Fibroblast of the conjunctiva (primary cell): ENCODE measurements at regions not wholly inside any gene's neighbourhood (a gene's known extent, or its start where the extent isn't known, plus 50 kb on each side); places are given as distances from the start of the nearest gene placed in this dataset.
"Not testable (repeated sequence)": the region's sequence is repeated elsewhere in the genome, so short reads cannot be mapped to it uniquely, and the experiment has no call there.

Source experiments
- DNase-seq: peaks from one replicate; pipeline ENCODE4 v3.0.0-alpha.2; 2010; ENCODE audit warnings: low read depth

DNA sequence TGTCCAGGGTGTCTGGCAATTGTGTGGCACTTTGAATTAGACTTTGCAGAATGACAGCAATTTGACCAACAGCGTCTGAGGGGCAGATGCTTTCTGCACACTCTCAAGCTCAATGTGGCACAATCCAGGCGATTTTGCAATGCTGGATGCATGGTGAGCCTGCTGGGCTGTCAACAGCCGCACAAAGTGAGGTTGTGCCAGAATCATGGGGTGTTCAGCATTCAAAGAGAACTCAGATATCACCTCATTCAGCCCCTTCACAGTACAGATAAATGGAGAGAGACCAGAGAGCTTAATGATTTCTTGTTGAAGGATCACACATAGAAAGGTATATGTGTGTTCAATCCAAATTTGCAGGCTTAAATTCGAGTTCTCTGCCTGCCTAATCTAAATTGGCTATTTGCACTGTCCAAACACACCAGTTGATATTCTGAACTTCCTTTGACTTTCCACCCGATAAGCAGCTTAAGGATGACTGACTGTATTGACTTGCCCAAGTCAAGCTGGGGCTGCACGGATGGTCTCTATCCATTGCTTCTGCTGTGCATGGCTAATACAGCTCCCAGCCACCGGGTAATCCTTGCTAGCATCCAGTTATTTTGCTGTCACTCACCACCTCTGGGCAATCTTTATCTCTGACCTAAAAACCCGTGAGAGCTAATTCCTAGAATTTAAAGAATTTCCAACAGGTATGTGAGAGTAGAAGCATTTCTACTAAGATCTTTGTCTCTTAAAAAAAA lies 157.9 kb upstream of the TAS2R1 start:
- no peak for DNase-seq

DNA sequence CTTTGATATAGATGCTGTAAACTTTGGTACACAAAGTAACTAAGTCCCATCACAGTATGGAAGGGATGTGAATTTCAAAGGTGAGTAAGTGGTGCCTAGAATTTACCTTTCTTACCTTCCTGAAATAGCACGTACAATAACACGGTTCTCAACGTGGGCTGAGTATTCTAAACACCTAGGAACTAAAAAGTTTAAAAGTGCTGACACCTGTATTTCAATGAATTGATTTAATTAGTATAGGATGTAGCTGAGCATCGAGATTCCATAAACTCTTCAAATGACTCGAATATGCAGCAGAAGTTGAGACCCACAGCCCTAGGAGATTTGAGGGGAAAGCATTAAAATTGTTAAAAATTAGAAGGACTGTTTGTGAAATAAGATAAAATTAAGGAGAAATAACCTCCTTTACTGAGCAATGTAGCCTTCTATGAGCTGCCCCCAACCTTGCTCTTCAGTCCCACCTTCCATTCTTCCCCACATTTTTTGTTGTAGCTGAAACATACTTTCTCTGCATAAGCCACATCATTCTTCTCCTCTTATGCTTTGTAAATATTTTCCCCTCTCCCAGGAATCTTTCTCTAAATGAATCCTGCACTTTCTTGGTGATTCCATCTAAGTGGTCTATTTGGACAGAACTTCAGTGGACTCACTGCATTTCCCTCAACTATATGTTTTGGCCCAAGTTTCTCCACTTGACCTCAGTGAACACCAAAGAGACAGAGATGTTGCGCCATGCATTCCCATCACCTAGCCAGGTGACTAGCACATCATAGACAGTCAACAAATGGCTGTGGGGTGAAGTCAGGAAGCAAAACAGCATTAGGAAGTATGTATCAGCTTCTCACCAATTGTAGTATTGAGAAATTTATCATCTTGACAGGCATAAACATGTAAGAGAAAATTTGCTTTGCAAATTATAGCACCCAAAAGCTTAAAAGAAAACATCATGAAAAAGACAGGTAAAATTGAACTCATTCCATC lies 156.5 kb upstream of the TAS2R1 start:
- DNase-seq = no peak

DNA sequence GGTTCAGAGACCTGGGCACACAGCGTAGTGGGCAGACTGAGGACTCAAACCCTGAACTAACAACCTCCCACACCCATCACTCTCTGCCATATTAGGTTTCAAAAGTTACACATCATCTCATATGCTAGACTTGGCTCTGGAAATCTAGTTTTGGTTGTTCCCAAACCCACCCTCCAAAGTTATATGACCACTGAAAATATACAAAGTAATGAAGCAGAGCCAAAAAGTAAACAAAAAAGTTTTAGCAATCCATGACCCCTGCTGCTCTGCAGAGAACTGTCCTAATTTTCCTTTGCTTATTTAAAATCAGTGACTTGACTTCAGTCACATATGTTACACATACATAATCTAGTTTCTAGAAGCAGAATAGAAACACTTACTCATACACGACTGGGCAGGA lies 155.6 kb upstream of the TAS2R1 start:
- DNase-seq = no peak

DNA sequence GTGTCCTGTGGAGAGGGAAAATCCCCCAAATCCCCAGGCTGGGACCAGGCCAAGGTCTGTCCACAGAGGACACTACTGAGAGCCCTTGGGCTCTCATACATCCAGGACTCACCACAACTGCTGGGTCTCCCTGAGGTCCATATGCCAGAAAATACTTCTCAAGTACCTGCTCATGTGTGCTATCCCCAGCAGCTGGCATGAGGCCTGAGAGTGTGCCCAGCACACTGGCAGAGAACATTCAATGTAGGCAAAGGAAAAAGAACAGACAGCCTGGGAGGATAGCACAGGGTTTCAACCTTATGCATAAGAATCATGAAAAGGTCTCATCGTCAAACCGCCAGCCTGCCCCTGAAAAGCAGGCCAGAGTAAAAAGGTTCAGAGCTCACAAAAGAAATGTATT lies 154.1 kb upstream of the TAS2R1 start:
- DNase-seq = no peak

DNA sequence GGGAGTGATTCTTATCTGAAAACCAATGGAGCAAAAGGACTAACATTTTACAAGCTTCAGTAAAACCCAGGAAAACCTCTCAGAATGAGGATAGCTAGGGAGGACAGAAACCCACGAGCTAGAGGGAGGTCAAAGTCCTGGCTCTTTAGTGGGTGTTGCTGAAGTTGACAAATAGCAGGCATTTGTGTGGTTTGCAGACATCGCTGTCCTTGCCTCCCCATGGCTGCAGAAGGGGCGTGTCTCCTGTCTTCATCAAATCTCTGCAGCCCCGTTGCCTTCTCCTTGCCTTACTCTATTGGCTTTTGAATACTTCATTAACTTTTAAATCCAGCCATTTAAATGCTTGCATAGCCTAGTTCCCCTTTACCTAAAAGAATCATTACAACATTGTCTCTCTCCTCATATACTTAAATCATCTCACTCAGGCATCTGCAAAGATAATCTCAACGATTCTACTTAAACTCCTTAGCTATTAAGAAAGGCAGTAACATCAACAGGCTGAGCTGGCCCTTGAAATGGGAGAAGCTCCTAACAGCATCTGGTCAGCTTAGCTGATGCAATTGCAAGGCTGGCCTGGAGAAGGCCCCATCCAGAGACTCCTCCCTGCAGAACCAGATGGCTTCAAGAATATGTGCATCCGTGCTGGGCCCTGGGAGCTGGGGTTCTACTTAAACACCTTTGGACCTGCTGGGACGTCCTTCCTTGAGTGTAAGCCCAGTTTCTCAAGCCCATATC lies 152.8 kb upstream of the TAS2R1 start:
- peak; percentile 48 for DNase-seq

DNA sequence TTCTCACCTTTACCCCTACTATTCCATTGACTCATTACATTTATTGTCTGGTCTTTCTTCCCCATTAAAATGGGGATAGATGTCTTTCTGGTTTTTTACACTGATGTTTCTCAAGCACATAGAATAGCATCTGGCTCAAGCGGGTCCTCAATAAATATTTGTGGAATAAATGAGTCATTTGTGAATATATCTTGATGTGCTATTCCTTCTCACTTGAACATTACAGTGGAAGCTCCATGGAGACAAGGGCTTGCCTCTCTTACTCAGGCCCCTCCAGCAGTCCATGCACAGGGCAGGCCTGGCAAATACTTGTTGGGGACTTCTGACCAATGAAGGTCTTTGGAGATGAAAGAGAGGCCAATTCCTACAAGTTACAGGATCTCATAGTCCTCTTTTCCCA lies 151.7 kb upstream of the TAS2R1 start:
- DNase-seq = no peak

DNA sequence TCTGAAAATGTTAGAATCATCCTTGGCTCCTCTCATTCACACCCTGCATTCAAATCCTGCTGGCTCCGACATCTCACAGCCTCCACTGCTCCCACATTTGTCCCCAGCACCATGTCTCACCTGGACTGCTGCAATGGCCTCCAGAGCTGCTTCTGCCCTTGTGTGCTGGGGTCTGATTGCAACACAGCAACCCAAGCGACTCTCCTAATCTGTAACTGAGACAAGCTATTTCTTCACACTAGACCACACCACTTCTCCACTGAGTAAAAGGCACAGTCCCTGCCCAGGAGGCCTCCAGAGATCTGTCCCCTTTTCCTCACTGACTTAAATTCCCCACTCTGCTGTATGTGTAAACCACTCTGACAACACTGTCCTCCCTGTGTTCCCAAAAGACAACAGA lies 151.1 kb upstream of the TAS2R1 start:
- no peak for DNase-seq

DNA sequence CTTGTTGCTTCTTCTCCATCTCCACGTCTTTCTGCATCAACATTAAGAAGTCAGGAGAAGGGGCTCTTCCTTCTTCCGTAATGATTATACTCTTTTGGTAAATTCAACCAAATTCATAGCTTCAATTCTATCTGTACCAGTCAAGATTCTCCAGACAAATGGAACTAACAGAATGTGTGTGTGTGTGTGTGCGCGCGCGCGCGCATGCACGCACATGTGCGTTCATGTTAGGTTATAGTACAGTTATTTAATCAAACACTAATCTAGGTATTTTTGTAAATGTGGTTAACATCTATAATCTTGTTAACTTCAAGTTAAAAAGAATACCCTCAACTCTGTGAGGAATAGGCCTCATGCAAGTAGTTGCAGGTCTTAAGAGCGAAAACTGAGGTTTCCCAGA lies 150.3 kb upstream of the TAS2R1 start:
- no peak for DNase-seq

DNA sequence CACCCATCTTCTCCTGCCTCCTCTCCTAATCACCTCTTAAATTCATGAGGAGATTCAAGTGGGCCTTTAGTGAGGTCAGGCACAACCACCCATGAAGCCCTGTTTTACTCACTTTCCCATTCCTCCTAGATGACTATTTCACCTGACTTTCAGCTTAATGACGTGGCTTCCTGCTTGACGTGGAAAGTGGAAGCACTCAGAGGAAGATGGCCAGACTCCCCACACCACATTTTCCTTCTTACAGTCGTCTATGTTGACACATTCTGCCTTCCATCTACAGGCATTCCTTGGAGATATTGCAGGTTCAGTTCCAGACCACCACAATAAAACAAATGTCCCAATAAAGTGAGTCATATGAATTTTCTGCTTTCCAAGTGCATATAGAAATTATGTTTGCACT lies 146.4 kb upstream of the TAS2R1 start:
- DNase-seq = no peak

DNA sequence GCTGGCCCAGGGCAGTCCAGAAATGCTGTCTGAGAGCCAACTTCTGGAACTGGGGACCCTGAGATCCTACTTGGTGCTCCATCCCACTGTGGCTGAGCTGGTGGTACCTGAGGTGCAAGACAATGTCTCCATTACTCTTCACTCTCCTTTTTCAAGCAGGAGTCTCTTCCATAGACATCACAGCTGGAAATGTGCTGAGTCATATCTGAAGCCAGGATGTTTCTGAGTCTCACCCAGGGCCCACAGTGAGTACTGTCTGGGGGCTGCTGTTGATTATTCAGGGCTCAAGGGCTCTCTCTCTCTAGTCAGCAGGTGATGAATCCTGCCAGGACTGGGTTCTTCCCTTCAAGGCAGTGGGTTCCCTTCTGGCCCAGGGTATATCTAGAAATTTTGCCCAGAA lies 145.2 kb upstream of the TAS2R1 start:
- DNase-seq = no peak

DNA sequence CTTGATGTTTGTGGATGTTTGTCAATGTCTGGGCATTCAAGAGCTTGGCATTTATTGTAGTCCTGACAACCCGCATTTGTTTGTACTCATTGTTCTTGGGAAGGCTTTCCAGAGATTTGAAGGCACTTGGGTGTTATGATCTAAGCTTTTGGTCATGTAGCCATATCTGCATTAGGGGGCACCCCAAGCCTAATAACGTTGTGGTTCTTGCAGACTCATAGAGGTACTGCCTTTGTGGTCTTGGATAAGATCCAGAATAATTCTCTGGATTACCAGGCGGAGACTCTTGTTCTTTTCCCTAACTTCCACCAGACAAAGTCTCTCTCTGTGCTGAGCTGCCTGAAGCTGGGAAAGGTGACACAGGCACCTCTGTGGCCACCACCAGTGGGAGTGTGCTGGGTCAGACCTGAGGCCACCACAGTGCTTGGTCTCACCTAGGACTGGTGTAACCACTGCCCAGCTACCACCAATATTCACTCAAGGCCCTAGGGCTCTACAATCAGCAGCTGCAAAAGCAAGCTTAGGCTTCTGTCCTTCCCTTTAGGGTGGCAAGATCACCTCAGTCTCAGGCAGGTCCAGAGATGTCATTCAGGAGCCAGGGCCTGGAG lies 144.4 kb upstream of the TAS2R1 start:
- DNase-seq = peak; percentile 39

DNA sequence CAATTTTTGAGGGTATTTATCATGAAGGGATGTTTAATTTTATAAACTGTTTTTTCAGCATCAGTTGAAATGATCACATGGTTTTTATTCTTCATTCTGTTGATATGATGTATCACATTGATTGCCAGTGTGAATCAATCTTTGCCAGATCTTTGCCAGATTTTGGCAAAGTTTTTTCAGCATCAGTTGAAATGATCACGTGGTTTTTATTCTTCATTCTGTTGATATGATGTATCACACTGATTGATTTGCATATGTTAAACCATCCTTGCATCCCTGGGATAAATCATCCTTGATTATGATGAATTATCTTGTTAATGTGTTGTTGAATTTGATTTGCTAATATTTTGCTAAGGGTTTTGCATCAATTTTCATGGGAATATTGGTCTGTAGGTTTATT lies 140.9 kb upstream of the TAS2R1 start:
- no peak for DNase-seq

DNA sequence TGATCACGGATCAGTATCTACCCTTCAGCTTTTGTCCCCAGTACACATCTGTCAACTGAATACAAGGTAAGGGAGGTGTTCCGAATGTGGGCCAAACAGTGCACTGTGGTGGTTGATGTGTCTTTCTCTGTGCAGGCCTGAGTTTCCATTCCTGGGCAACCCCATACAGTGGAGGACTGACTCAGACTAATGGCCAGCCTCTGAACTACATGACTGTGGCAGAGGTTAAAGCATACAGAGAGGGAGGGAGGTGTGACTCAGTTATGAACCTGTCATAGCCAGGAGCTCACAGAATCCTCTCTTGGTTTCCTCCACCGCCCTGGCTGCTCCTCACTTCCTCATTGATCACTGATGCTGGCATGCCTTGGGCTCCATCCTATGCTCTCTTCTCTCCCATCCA lies 136.4 kb upstream of the TAS2R1 start:
- DNase-seq = no peak

DNA sequence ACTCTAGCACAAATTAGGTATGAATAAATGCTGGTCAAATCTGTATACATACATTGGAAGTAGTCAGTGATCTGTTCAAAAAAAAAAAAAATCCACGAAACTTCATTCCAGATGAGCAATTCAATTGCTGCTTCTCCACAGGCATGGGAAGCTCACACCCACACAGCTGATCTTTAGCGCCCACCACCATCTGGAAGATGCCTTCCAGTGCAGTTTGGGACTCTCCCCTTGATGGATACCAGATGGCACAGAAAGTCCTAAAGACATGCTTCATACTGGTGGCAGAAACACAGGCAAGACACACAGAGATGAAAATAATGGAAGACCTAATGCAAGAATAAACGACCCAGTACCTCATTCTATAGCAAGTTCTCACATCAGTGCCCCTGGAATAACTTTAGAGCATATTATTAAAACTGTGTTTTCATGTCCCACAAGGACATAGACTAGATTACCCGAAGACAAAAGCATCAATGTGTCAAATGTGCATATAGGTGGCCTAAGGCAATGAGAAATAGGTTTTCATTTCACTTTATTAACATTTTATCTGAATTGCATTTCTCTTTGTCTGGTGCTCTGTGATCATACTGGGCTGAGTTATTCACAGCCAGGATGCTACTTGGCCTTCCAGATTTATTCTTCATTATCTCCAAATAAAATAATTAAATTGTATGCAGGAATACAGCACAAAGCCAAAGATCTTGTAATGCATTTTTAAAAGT lies 135.4 kb upstream of the TAS2R1 start:
- DNase-seq = no peak

DNA sequence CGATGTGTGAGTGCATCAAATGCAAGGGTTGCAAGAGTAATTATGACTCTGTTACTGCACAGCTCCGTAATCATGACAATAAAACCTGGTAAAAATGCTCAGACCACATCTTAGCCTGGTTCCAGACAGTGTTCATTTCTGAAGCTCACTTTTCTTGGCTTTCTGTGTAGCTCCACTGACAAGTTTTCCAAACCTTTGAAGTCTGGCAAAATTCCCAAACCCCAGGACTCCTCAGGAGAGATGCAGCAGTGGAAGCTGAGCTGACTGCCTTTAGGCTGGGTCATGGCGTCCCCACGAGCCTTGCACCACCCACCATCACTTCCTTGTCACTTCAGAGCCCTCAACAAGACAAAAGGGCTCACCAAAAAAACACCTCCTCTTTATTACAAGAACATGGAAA lies 131.6 kb upstream of the TAS2R1 start:
- DNase-seq = no peak

DNA sequence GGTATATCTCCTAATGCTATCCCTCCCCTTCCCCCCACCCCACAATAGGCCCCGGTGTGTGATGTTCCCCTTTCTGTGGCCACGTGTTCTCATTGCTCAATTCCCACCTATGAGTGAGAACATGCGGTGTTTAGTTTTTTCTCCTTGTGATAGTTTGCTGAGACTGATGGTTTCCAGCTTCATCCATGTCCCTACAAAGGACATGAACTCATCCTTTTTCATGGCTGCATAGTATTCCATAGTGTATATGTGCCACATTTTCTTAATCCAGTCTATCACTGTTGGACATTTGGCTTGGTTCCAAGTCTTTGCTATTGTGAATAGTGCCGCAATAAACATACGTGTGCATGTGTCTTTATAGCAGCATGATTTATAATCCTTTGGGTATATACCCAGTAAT lies 122.5 kb upstream of the TAS2R1 start:
- not testable (repeated sequence) for DNase-seq

DNA sequence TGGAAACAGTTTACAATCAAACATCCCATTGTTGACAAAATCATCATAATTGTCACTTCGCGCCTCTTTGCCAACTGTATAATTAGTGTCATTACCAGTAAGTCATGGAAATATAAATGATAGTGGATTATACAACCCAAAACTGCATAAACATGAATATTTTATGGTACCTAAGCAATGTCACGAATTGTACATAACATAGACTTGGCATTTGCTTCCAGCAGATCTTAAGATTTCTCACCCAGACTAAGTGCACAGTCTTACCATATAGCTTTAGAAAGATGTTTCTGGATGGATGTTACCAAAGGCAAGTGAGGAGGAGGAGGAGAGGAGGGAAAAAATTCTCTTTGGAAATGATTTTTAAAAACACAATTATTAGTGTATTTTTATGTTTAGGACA lies 113.4 kb upstream of the TAS2R1 start:
- DNase-seq = no peak

DNA sequence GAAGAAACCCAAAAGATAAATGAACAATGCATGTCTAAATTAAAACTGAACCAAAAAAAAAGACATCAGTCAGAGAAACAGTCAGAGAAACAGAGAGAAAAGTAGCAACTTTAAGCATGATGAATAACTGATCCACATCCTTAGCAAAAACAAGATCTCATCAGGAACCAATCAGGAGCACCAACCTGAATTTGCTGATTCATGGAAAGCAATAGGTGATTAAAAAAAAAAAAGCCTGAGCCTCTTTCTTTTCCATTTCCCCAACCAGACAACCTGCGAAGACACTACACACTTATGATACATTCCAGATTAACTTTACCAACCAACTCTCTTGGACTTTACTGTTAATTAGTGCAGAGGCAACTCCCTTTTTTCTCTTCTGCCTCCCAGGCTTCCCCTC lies 112.7 kb upstream of the TAS2R1 start:
- DNase-seq = no peak

DNA sequence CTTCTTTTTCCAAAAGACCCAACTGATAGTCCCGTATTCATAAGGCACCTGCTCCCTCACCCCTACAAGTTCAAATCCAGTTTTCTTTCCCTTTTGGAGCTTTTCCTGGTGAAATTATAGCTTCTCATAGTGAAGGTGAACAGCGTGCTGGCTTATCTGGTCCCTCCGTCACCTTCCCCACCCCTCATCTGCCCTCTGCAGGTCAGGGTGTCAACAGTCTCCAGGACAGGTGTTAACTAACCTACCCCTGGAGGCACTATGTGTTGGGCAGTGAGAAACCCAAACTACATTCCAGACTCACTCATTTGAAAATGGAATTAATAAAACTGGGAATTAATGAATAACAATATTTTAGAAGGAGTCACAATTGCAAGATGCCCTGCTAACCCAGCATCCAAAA lies 109.0 kb upstream of the TAS2R1 start:
- DNase-seq = no peak

DNA sequence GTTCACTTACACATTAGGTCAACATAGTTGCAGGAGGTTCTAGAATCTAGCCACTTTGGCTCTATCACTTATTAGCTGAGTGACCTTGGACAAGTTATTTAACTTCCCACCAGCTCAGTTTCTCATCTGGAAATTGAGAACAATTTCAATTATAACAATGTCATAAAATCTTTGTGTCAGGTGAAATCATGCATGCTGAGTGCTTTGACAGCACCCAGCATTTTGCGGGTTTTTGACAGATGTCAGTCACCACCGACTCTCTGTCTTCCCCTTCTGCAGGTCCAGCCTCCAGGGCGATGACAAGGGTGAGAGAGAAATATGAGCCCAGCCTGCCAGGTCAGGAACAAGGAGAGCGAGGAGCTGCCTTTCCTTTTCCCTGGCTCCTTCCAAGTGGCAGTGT lies 107.1 kb upstream of the TAS2R1 start:
- DNase-seq = no peak

DNA sequence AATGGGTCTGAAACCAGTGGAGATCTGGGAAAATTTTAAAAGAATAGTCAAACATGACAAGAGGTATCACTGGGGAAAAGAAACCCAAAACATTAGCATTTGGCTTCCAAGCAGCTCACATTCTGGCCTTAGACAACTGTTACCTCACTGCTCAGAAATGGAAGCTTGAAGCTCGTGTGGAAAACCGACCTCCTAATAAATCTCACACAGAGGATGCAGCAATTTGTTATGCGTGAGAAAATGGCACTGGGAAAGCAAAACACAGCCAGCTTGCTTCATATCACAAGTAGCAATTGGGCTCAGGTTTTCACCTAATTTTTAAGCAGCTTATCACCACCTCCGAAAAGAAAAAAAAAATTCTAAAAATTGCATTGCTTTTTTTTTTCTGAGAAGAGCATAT lies 103.3 kb upstream of the TAS2R1 start:
- DNase-seq = no peak

DNA sequence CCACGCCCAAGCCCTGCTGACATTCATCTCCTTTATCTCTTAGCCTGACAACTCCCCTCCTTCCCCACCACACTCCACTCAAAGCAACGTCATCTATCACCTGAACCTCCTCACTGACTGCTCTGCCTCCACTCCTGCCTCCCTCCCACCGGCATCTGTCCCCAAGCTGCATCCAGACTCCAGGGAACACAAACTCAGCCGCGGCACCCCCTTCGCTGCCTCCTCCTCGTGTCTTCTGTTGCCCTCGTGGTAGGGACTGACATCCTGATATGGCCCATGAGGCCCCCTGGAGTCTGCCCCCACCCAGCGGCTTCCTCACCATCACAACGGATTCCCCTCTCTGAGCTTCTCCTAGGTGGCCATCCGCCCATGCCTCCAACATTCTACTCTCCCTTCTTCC lies 101.0 kb upstream of the TAS2R1 start:
- DNase-seq = no peak
